ENCODE measurements at regions not wholly inside any gene's neighbourhood (a gene's known extent, or its start where the extent isn't known, plus 50 kb on each side); places are given as distances from the start of the nearest gene placed in this dataset.

GRCh38 chr11:15882876-15883454 is 473.4 kb downstream of the SOX6 start:
- DNase-seq (ENCODE audit: low read depth in 4 of 6, low spot score in 6 of 6) = no peak
- H3K4me1 ChIP-seq (ENCODE audit: control insufficient read depth, insufficient read depth, low read length) = peaks cover 24% of the 10 kb centered on the region
- 85% methylated on average over 4 of the region's 9 CpGs for WGBS (ENCODE audit: insufficient coverage)
- no peak overlapping the region for H3K4me3 ChIP-seq (ENCODE audit: low read depth, low read length)
- peaks cover 3% of the 10 kb centered on the region for H3K9me3 ChIP-seq (ENCODE audit: control insufficient read depth, insufficient read depth, low read length)
- H3K27me3 ChIP-seq (ENCODE audit: control insufficient read depth, insufficient read depth, low read length) = no peaks in the 10 kb centered on the region
- no peak overlapping the region for H3K27ac ChIP-seq (ENCODE audit: low read depth, low read length)
- H3K36me3 ChIP-seq (ENCODE audit: control insufficient read depth, insufficient read depth, low read length) = no peaks in the 10 kb centered on the region

- no peak overlapping the region for H3K27ac ChIP-seq (ENCODE audit: low read depth, low read length)
Observed at GRCh38 chr11:15883455-15883920, 472.9 kb downstream of the SOX6 start.

GRCh38 chr11:15884141-15884540 is 472.2 kb downstream of the SOX6 start:
- Histone ChIP-seq H3K4me1 (ENCODE audit: control insufficient read depth, insufficient read depth, low read length) (peaks cover 24% of the 10 kb centered on the region), H3K9me3 (ENCODE audit: control insufficient read depth, insufficient read depth, low read length) (no peaks in the 10 kb centered on the region), H3K27ac (ENCODE audit: low read depth, low read length) (no peak overlapping the region), H3K36me3 (ENCODE audit: control insufficient read depth, insufficient read depth, low read length) (no peaks in the 10 kb centered on the region), H3K4me3 (ENCODE audit: low read depth, low read length) (no peak overlapping the region), H3K27me3 (ENCODE audit: control insufficient read depth, insufficient read depth, low read length) (no peaks in the 10 kb centered on the region)
- DNase-seq (ENCODE audit: low read depth in 4 of 6, low spot score in 6 of 6) = peak in 2 of 6 donors; percentile 58 to 65
- WGBS (ENCODE audit: insufficient coverage) = 63% methylated on average over 4 of the region's 13 CpGs

More at GRCh38 chr11:15883455-15883920, 472.9 kb downstream of the SOX6 start:
- Histone ChIP-seq H3K36me3 (ENCODE audit: control insufficient read depth, insufficient read depth, low read length) (no peaks in the 10 kb centered on the region), H3K27me3 (ENCODE audit: control insufficient read depth, insufficient read depth, low read length) (no peaks in the 10 kb centered on the region), H3K9me3 (ENCODE audit: control insufficient read depth, insufficient read depth, low read length) (no peaks in the 10 kb centered on the region), H3K4me1 (ENCODE audit: control insufficient read depth, insufficient read depth, low read length) (peaks cover 24% of the 10 kb centered on the region), H3K4me3 (ENCODE audit: low read depth, low read length) (no peak overlapping the region)
- DNase-seq (ENCODE audit: low read depth in 4 of 6, low spot score in 6 of 6) = peak in 2 of 6 donors; percentile 32 to 60
- 43% methylated on average over 3 of the region's 7 CpGs for WGBS (ENCODE audit: insufficient coverage)

- DNase-seq (ENCODE audit: low read depth in 4 of 6, low spot score in 6 of 6) = no peak
- H3K27ac ChIP-seq (ENCODE audit: low read depth, low read length) = no peak overlapping the region
- no peaks in the 10 kb centered on the region for H3K9me3 ChIP-seq (ENCODE audit: control insufficient read depth, insufficient read depth, low read length)
- no peaks in the 10 kb centered on the region for H3K36me3 ChIP-seq (ENCODE audit: control insufficient read depth, insufficient read depth, low read length)
- WGBS (ENCODE audit: insufficient coverage) = 54% methylated on average over 3 of the region's 6 CpGs
- peaks cover under 1% of the 10 kb centered on the region for H3K27me3 ChIP-seq (ENCODE audit: control insufficient read depth, insufficient read depth, low read length)
- H3K4me3 ChIP-seq (ENCODE audit: low read depth, low read length) = no peak overlapping the region
- H3K4me1 ChIP-seq (ENCODE audit: control insufficient read depth, insufficient read depth, low read length) = peaks cover 24% of the 10 kb centered on the region
Observed at GRCh38 chr11:15884777-15885540, 471.4 kb downstream of the SOX6 start.

- Histone ChIP-seq H3K27me3 (ENCODE audit: control insufficient read depth, insufficient read depth, low read length) (peaks cover 5% of the 10 kb centered on the region), H3K27ac (ENCODE audit: low read depth, low read length) (no peak overlapping the region), H3K9me3 (ENCODE audit: control insufficient read depth, insufficient read depth, low read length) (no peaks in the 10 kb centered on the region), H3K4me1 (ENCODE audit: control insufficient read depth, insufficient read depth, low read length) (peaks cover 30% of the 10 kb centered on the region), H3K4me3 (ENCODE audit: low read depth, low read length) (no peak overlapping the region), H3K36me3 (ENCODE audit: control insufficient read depth, insufficient read depth, low read length) (no peaks in the 10 kb centered on the region)
- DNase-seq (ENCODE audit: low read depth in 4 of 6, low spot score in 6 of 6) = peak in 1 of 6 donors; percentile 76
- 59% methylated on average over 5 of the region's 5 CpGs for WGBS (ENCODE audit: insufficient coverage)
Observed at GRCh38 chr11:15885854-15886253, 470.5 kb downstream of the SOX6 start.

GRCh38 chr11:15886299-15886698 is 470.0 kb downstream of the SOX6 start:
- H3K27ac ChIP-seq (ENCODE audit: low read depth, low read length) = no peak overlapping the region
- no peaks in the 10 kb centered on the region for H3K9me3 ChIP-seq (ENCODE audit: control insufficient read depth, insufficient read depth, low read length)
- H3K4me3 ChIP-seq (ENCODE audit: low read depth, low read length) = no peak overlapping the region
- H3K27me3 ChIP-seq (ENCODE audit: control insufficient read depth, insufficient read depth, low read length) = peaks cover 5% of the 10 kb centered on the region
- DNase-seq (ENCODE audit: low read depth in 4 of 6, low spot score in 6 of 6) = no peak
- H3K4me1 ChIP-seq (ENCODE audit: control insufficient read depth, insufficient read depth, low read length) = peaks cover 30% of the 10 kb centered on the region
- WGBS (ENCODE audit: insufficient coverage) = 100% methylated on average over 1 of the region's 4 CpGs
- H3K36me3 ChIP-seq (ENCODE audit: control insufficient read depth, insufficient read depth, low read length) = no peaks in the 10 kb centered on the region

GRCh38 chr11:15886866-15887265 is 469.5 kb downstream of the SOX6 start:
- Histone ChIP-seq H3K36me3 (ENCODE audit: control insufficient read depth, insufficient read depth, low read length) (no peaks in the 10 kb centered on the region), H3K4me3 (ENCODE audit: low read depth, low read length) (no peak overlapping the region), H3K27me3 (ENCODE audit: control insufficient read depth, insufficient read depth, low read length) (peaks cover 5% of the 10 kb centered on the region), H3K9me3 (ENCODE audit: control insufficient read depth, insufficient read depth, low read length) (no peaks in the 10 kb centered on the region), H3K4me1 (ENCODE audit: control insufficient read depth, insufficient read depth, low read length) (peaks cover 30% of the 10 kb centered on the region), H3K27ac (ENCODE audit: low read depth, low read length) (no peak overlapping the region)
- no peak for DNase-seq (ENCODE audit: low read depth in 4 of 6, low spot score in 6 of 6)
- WGBS (ENCODE audit: insufficient coverage) = 92% methylated on average over 4 of the region's 5 CpGs

- 69% methylated on average over 2 of the region's 2 CpGs for WGBS (ENCODE audit: insufficient coverage)
- Histone ChIP-seq H3K4me3 (ENCODE audit: low read depth, low read length) (no peak overlapping the region), H3K36me3 (ENCODE audit: control insufficient read depth, insufficient read depth, low read length) (no peaks in the 10 kb centered on the region), H3K27me3 (ENCODE audit: control insufficient read depth, insufficient read depth, low read length) (peaks cover 10% of the 10 kb centered on the region), H3K9me3 (ENCODE audit: control insufficient read depth, insufficient read depth, low read length) (no peaks in the 10 kb centered on the region), H3K27ac (ENCODE audit: low read depth, low read length) (no peak overlapping the region), H3K4me1 (ENCODE audit: control insufficient read depth, insufficient read depth, low read length) (peaks cover 25% of the 10 kb centered on the region)
- DNase-seq (ENCODE audit: low read depth in 4 of 6, low spot score in 6 of 6) = peak in 1 of 6 donors; percentile 53
Observed at GRCh38 chr11:15888556-15889345, 467.6 kb downstream of the SOX6 start.

GRCh38 chr11:15889363-15890030 is 466.8 kb downstream of the SOX6 start:
- 71% methylated on average over 2 of the region's 2 CpGs for WGBS (ENCODE audit: insufficient coverage)
- no peak overlapping the region for H3K27ac ChIP-seq (ENCODE audit: low read depth, low read length)
- H3K27me3 ChIP-seq (ENCODE audit: control insufficient read depth, insufficient read depth, low read length) = peaks cover 10% of the 10 kb centered on the region
- no peaks in the 10 kb centered on the region for H3K36me3 ChIP-seq (ENCODE audit: control insufficient read depth, insufficient read depth, low read length)
- no peak for DNase-seq (ENCODE audit: low read depth in 4 of 6, low spot score in 6 of 6)
- peaks cover 19% of the 10 kb centered on the region for H3K4me1 ChIP-seq (ENCODE audit: control insufficient read depth, insufficient read depth, low read length)
- H3K9me3 ChIP-seq (ENCODE audit: control insufficient read depth, insufficient read depth, low read length) = no peaks in the 10 kb centered on the region
- no peak overlapping the region for H3K4me3 ChIP-seq (ENCODE audit: low read depth, low read length)

All from spinal cord (tissue), 9 donors.